GM12865 (cell line): ENCODE measurements at regions not wholly inside any gene's neighbourhood (a gene's known extent, or its start where the extent isn't known, plus 50 kb on each side); places are given as distances from the start of the nearest gene placed in this dataset.

Source experiments
- DNase-seq: peaks from one replicate; pipeline ENCODE4 v3.0.0; 2010; ENCODE audit warnings: low read depth
- H3K4me3 ChIP-seq: 2 replicates; pipeline ENCODE4 v1.5.1; 2011; ENCODE audit warnings: mild to moderate bottlenecking, low read depth, low read length, control low read depth
- TF ChIP-seq, protein P1 (sequence below): IDR thresholded peaks from 2 replicates; pipeline ENCODE4 v1.5.1; 2011; ENCODE audit warnings: low read length, control low read depth, low read depth, inconsistent platforms; ENCODE audit not compliant: insufficient read depth; ENCODE audit errors: missing control alignments

DNA sequence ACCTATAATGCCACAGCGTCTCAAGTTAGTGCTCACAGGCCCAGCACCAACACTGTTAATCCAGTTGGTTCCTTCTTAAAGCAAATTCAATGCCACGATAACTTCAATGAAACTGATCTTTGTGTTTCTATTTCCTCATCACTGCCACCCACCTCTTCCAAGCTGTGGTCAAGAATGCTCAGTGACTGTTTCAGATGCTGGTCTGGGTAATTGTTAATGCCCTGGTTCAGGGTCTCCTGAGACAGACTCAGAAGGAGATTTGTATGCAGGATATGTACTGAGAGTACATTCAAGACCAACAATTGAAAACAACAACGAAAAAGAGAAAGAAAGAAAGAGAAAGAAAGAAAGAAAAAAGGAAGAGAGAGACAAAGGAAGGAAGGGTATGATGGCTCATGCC, 505.3 kb downstream of the TLE4 start:
- TF ChIP-seq, protein P1, sequence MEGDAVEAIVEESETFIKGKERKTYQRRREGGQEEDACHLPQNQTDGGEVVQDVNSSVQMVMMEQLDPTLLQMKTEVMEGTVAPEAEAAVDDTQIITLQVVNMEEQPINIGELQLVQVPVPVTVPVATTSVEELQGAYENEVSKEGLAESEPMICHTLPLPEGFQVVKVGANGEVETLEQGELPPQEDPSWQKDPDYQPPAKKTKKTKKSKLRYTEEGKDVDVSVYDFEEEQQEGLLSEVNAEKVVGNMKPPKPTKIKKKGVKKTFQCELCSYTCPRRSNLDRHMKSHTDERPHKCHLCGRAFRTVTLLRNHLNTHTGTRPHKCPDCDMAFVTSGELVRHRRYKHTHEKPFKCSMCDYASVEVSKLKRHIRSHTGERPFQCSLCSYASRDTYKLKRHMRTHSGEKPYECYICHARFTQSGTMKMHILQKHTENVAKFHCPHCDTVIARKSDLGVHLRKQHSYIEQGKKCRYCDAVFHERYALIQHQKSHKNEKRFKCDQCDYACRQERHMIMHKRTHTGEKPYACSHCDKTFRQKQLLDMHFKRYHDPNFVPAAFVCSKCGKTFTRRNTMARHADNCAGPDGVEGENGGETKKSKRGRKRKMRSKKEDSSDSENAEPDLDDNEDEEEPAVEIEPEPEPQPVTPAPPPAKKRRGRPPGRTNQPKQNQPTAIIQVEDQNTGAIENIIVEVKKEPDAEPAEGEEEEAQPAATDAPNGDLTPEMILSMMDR, result no peak
- no peak for DNase-seq
- H3K4me3 ChIP-seq, result no peak overlapping the region

DNA sequence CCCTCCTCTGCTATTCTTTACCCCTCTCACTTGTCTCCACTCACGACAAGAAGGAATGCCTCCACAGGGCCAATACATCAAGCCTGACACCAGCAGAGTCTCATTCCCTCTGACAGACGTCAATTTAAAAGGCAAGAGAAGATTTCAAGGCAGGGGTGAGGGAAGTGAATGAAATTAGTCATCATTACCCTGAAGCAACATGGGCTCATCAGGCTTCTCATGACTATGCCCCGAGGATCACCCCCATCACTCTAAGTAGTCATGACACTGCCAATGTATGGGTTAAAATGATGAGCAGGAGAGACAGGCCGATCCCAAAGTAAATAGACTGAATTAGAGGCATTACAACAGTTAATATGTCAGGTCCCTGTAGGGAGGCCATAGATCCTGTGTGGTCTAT, 504.4 kb downstream of the TLE4 start:
- no peak for DNase-seq
- no peak overlapping the region for H3K4me3 ChIP-seq
- TF ChIP-seq, protein P1, result no peak

DNA sequence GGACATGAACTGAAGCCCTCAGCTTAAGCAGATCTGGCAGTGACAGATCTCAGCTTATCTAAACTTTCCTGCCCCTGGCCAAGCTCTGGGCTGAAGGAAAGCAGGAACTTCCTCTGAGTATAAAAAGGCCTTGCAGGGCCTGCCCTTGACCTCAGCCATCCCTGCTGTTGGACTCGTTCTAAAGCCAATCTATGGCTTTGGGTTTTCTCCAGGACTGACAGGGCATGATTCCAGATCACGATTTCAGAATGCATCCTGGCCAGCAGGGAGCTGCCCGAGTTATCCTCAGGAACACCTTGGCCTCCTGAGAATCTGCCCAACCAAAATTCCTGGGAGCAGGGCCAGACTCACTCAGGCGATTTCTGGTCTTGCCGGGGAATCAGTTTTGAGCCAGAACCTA, 502.7 kb downstream of the TLE4 start:
- no peak for DNase-seq
- H3K4me3 ChIP-seq, result no peak overlapping the region
- TF ChIP-seq, protein P1, result no peak

DNA sequence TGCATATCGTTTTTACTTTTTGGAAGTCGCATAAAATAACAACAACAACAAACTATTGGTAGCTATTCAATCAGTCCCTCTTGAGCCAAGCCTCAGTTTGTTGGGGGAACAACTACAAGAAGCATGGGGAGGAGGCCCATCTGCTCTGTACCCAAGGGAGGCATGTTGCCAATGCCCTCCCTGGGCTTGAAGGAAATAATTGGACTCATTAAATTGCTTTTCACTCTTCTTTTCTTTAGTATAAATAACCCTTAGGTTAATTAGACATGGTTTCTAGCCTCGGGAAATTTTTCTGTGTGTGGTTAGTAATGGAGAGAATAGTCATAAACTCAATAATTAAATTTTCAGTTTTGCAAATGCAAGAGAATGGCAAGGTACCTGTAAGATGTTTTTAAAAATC, 500.7 kb downstream of the TLE4 start:
- TF ChIP-seq, protein P1, result no peak
- no peak overlapping the region for H3K4me3 ChIP-seq
- DNase-seq, result no peak

DNA sequence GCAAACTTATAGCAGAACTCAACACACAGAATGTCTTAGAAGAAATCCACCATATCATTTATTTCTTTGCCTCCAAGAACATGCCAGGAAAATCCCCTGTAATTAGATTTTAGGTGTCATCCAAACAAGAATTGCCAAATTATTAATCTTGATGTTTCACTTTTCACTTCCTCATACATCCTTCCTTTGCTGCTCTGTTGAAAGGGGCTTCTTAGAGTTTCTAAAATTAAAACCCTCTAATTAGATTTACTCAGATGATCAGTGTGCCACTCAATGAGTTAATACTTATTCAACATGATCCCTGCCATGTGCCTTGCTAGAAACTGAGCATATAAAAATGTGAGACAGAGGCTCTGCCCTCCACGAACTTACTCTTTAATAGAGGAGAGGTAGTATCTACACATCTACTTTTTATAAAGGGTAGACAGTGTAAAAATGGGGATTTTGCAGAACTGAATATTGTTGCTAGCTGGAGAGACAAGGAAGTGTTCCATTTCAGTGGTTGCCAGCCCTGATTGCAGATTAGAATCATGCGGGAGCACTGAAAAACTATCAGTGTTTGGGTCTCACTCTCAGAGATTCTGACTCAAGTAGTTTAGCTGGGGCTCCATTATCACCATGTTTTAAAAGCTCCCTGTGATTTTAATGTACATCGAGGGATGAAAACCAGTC, 498.4 kb downstream of the TLE4 start:
- TF ChIP-seq, protein P1, result no peak
- H3K4me3 ChIP-seq, result no peak overlapping the region
- no peak for DNase-seq

DNA sequence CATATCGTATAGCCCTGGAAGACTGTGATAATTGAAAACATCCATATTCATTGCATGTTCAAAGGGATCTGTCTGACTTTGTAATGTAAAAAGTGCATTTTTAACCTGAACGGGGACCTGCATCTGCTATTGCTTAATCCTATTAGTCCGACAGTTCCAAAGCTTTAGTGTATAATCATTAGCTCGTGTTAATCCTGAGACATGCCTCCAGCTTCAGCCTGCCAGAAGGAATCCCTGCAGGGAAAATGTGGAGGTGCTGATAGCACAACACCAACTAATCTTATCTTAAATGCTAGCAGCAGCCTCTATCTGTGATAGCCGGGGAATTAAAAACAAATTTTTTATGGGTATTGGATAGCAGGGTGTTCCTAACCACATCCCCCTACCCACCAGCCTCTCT, 495.2 kb downstream of the TLE4 start:
- H3K4me3 ChIP-seq, result no peak overlapping the region
- DNase-seq, result no peak
- TF ChIP-seq, protein P1, result no peak

DNA sequence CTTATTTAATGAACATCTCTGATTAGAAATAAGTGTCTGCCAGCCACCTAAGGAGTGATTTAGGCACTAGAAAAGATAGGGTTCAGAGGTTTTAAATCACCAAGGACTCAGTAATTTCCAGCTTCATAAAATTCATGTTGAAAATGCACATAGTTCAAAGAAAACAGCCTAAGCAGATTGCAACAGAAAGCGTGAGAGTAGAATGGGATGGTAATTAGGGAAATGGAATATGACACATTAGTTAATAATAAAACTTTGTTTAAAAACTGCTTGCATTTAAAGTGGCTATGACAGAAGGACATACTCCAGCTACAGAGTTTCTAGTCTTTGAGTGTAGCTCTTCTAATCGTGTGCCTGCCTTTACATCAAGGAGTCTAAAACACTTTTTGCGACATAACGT, 490.8 kb downstream of the TLE4 start:
- TF ChIP-seq, protein P1, result no peak
- H3K4me3 ChIP-seq, result no peak overlapping the region
- DNase-seq, result no peak
